ENCODE measurements at regions not wholly inside any gene's neighbourhood (a gene's known extent, or its start where the extent isn't known, plus 50 kb on each side); places are given as distances from the start of the nearest gene placed in this dataset.

DNA sequence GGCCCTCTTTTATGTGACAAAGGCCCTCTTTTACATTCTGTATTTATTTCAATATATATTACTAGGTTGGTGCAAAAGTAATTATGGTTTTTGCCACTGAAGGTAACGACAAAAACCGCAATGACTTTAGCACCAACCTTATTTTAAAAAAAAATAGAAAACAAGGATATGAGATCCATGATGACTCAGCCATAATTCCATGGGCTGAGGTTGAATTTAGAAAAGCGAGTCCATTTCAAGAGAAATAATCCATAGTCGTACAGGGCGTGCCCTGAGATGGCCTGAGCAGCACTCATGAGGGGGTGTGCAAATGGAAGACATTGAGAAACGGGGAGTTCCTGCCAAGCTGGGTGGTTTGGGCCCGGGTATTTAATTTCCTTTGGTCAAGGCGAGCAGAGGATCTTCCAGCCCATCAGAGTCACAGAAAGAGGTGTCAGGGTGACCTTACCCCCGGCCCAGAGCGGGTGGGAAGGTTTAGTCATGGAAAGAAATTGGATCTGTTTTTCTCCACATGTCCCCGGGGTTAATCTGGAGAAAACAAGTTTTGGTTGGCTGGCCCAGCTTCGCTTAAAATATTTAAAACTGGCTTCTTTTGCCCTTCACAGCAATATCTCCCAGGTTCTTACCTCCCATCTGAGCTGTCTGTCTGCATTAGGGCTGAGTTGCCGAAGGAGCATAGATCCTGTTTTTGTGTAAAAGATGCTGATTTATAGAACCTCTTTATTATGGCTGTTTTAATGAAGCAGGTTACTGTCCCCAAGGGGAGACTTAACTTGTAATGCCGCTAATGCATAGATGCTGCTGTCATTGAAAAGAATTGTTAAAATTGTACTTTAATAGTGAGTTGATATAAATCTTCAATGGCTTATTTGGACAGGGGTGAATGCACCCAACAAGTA is 255.6 kb downstream of the PREX1 start:
- DNase-seq (ENCODE audit: extremely low spot score, insufficient read length, low read depth) (no peak), FAIRE-seq (no peak)

GRCh38 chr20:48569679-48570078 is 258.1 kb downstream of the PREX1 start:
- no peak for FAIRE-seq

DNA sequence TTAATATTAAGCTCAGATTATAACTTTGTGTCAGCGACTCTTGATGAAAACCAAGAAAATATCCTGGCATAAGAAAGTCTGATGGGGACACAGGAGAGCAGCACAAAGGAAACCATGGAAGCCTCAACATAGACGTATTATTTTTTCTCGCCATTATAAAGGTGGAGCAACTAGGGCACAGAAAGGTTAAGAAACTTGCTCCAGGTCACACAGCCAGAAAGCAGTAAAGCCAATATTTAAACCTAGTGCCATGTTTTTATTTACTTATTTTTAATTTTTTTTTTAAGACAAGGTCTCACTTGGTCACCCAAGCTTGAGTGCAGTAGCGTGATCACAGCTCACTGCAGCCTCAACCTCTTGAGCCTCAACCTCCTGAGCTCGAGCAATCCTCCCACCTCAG is 259.3 kb downstream of the PREX1 start:
- FAIRE-seq (no peak), DNase-seq (ENCODE audit: extremely low spot score, insufficient read length, low read depth) (no peak)

More at GRCh38 chr20:48569679-48570078, 258.1 kb downstream of the PREX1 start:
- DNase-seq (ENCODE audit: extremely low spot score, insufficient read length, low read depth): no peak

- FAIRE-seq (no peak), DNase-seq (ENCODE audit: extremely low spot score, insufficient read length, low read depth) (no peak)
Measured at GRCh38 chr20:48567145-48567544, 260.7 kb downstream of the PREX1 start.

DNA sequence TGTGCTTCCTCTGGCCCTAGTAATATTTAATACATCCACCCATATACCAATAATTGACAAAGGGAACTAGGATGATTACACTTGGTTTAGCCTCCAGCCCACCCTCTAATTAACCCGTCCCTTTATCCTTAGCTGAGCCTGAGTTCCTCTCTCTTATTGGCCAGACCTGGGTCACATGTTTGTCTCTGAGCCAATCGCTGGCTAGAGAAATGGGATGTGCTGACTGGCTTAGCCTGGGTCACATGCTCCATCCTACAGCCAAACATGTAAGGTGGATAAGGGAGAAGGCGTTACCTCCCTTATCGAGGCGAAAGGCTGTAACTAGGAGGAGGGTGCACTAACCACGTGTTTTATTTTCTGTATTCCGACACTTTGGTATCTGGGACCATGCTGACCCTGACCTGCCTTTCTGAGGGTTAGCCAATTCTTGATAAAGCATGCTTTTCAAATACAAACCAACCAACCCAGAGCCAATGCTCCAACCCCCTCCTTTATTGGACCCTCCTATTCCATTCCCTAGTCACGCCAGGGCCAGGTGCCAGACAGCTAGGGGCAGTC is 262.7 kb downstream of the PREX1 start:
- FAIRE-seq: no peak
- DNase-seq (ENCODE audit: extremely low spot score, insufficient read length, low read depth): no peak

DNA sequence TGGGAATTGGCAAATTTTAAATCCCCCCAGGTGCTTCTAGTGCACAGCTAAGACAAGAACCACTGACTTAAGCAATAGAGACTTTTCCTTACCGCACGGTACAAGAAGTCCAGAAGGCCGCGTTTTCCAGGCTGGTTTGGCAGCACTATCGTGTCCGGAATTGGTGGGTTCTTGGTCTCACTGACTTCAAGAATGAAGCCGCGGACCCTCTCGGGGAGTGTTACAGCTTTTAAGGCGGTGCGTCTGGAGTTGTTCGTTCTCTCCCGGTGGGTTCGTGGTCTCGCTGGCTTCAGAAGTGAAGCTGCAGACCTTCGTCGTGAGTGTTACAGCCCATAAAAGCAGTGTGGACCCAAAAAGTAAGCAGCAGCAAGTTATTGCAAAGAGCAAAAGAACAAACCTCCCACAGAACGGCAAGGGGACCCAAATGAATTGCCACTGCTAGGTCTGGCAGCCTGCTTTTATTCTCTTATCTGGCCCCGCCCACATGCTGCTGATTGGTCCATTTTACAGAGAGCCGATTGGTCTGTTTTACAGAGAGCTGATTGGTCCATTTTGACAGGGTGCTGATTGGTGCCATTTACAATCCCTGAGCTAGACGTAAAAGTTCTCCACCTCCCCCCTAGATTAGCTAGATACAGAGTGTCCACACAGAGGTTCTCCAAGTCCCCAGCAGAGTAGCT is 264.5 kb downstream of the PREX1 start:
- no peak for FAIRE-seq

GRCh38 chr20:48562586-48563116 is 265.1 kb downstream of the PREX1 start:
- DNase-seq (ENCODE audit: extremely low spot score, insufficient read length, low read depth): no peak
- no peak for FAIRE-seq

More for the DNA sequence above, 264.5 kb downstream of the PREX1 start:
- no peak for DNase-seq (ENCODE audit: extremely low spot score, insufficient read length, low read depth)

GRCh38 chr20:48558906-48559305 is 268.9 kb downstream of the PREX1 start:
- no peak for FAIRE-seq

DNA sequence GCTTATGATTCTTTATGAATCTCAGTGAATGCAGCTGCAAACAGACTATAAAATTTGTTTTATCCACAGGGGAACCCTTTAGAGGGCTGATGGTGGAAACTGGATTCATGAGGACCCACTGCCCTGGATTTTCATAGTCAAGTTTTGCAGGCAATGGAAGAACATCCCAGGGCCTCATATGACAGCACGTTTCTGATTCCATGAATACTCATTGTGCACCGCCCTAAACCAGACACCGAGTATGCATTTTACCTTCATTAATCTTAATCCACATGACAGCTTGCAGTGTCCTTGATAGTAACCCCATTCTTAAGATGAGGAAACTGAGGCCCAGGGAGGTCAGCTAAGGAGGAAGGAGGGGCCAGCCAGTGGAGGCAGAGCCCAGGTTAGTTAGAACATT is 270.4 kb downstream of the PREX1 start:
- FAIRE-seq: no peak
- no peak for DNase-seq (ENCODE audit: extremely low spot score, insufficient read length, low read depth)

More at GRCh38 chr20:48558906-48559305, 268.9 kb downstream of the PREX1 start:
- DNase-seq (ENCODE audit: extremely low spot score, insufficient read length, low read depth): no peak

DNA sequence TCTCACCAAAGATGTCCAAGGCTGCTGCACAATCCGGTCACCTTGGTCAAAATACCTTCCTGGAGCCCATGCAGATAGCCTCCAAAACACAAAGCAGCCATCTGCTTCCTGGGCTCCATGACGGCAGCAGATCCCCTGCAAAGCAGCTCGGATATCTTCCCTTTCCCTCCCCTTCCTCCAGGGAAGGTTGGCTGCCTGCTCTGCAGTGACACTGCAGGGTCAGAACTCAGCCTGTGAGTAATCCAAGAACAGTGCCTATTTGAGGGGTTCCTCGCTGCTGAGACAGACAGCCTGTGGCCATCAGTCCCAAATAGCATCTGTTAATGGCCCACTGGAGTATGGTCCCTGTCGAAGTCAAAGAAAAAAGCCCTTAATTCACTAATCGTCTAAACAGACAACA is 270.8 kb downstream of the PREX1 start:
- FAIRE-seq: no peak
- no peak for DNase-seq (ENCODE audit: extremely low spot score, insufficient read length, low read depth)

- DNase-seq (ENCODE audit: extremely low spot score, insufficient read length, low read depth): no peak
- no peak for FAIRE-seq
Measured at GRCh38 chr20:48552550-48552949, 275.2 kb downstream of the PREX1 start.

DNA sequence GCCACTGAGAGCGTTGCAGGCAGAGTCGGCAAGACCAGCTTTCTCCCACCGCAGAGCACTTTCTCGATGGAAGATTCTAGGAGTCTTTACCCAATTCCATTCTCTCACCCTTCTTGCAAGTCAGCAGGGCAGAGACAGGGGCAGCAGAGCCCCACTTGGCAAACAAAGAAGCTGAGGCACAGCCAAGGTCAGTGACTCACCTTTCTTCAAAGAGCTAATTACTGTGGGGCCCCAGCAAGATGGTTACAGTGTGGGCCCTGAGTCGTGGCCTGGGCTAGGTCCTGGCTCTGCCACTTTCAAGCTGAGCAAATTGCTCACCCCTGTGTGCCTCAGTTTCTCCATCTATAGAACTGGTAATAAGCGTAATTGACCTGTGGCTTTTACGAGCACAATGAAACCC is 277.0 kb downstream of the PREX1 start:
- DNase-seq (ENCODE audit: extremely low spot score, insufficient read length, low read depth) (no peak), FAIRE-seq (no peak)

- DNase-seq (ENCODE audit: extremely low spot score, insufficient read length, low read depth) (no peak), FAIRE-seq (no peak)
Measured at GRCh38 chr20:48547664-48548063, 280.1 kb downstream of the PREX1 start.

DNA sequence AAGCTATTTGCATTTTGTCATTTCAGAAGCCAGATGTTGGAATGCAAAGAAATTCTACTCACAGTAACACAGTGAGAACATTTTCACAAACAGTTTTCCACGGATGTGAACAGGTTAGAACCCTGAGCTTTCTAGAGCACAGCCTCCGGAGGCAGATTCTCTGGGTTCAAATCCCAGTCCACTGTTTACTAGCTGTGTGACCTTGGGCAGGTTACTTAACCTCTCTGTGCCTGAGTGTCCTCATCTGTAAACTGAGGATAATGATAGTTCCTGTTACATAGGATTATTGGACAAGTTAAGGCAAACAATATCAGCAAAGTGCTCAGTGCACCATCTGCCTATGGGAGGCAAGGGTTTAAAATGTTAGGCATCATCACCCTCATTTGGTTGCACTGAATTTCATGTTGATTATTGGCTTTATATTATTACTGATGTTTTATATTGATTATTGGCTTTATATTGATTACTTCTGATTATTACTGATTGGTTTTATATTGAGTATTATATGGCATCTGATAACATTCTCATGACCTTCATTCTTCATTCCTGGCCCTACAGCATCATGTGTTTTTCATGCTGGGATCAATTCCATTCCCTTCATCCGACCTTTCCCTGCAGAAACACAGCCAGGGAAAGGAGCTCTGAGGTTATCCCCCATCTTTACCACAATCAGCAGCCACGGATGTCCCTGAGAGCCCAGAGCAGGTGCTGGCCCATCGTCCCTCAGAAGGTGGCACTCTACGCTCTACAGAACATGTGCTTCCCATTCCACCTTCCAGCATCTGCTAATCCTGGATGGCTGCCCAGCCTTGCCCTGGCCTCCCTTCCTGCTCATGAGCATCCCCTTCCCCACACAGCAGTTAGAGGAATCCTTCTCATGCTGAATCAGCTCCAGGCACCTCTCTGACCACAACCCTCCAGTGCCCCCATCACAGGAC is 283.1 kb downstream of the PREX1 start:
- DNase-seq (ENCODE audit: extremely low spot score, insufficient read length, low read depth): no peak
- no peak for FAIRE-seq

DNA sequence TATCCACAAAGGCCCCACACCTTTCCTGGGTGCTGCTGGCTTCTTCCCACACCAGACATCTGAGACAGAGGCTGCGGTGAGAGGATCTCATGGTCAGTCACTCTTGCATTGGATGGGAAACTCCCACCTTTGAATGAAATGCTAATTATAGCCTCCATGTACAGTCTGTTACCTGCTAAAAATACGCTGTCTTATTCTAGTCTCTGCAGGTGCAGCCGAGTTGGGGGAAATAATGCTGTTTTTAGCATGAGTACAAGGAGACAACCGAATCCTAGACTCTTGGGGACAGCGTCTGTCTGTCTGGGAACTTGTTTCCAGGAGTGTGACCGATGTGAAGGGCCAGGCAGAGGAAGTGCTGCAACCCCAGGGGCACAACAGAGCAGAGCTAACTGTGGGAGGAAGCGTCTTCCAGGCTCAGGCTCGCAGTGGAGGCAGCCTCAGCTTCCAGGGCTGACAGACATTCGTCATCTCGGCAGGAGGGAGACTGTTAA is 286.2 kb downstream of the PREX1 start:
- FAIRE-seq (no peak), DNase-seq (ENCODE audit: extremely low spot score, insufficient read length, low read depth) (no peak)

DNA sequence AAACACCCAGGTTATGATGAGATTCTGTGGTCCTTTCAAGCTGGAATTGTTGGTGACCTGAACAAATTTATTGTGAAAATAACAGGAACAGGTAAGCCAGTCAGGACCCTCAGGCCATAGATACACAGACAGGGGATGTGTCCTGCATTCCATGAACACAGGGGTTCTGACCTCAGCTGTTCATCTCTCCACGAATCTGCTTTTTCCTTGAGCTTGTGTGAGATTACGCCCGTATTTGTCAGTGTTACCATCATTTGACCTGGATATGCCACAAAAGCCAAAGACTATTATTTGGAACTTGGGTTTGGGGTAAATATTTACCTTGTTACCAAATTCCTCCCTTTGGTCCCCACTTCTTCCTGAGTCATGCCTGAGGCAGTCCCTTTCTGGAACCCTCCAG is 288.9 kb downstream of the PREX1 start:
- DNase-seq (ENCODE audit: extremely low spot score, insufficient read length, low read depth): no peak
- FAIRE-seq: no peak

GRCh38 chr20:48538058-48538825 is 289.6 kb downstream of the PREX1 start:
- DNase-seq (ENCODE audit: extremely low spot score, insufficient read length, low read depth): no peak
- no peak for FAIRE-seq

- FAIRE-seq (no peak), DNase-seq (ENCODE audit: extremely low spot score, insufficient read length, low read depth) (no peak)
Measured at GRCh38 chr20:48536206-48536605, 291.6 kb downstream of the PREX1 start.

- FAIRE-seq: no peak
- no peak for DNase-seq (ENCODE audit: extremely low spot score, insufficient read length, low read depth)
Measured at GRCh38 chr20:48535556-48535955, 292.2 kb downstream of the PREX1 start.

Data from GM18507 (cell line).